ENCODE measurements at regions not wholly inside any gene's neighbourhood (a gene's known extent, or its start where the extent isn't known, plus 50 kb on each side); places are given as distances from the start of the nearest gene placed in this dataset.

- no peak for TF ChIP-seq POLR2A (IDR thresholded peaks at IDR 0.05)
- TF ChIP-seq, protein P1, sequence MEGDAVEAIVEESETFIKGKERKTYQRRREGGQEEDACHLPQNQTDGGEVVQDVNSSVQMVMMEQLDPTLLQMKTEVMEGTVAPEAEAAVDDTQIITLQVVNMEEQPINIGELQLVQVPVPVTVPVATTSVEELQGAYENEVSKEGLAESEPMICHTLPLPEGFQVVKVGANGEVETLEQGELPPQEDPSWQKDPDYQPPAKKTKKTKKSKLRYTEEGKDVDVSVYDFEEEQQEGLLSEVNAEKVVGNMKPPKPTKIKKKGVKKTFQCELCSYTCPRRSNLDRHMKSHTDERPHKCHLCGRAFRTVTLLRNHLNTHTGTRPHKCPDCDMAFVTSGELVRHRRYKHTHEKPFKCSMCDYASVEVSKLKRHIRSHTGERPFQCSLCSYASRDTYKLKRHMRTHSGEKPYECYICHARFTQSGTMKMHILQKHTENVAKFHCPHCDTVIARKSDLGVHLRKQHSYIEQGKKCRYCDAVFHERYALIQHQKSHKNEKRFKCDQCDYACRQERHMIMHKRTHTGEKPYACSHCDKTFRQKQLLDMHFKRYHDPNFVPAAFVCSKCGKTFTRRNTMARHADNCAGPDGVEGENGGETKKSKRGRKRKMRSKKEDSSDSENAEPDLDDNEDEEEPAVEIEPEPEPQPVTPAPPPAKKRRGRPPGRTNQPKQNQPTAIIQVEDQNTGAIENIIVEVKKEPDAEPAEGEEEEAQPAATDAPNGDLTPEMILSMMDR (IDR thresholded peaks at IDR 0.05): no peak
Measured at GRCh38 chr6:104630522-104630921, 229.2 kb downstream of the HACE1 start.

Data from testis (tissue), 2 donors.